ENCODE measurements at regions not wholly inside any gene's neighbourhood (a gene's known extent, or its start where the extent isn't known, plus 50 kb on each side); places are given as distances from the start of the nearest gene placed in this dataset.

GRCh38 chr12:123096741-123097140 is 54.1 kb downstream of the PITPNM2 start:
- TF ChIP-seq POLR2A (IDR thresholded peaks at IDR 0.05) (no peak), CTCF (IDR thresholded peaks at IDR 0.05) (no peak), EP300 (IDR thresholded peaks at IDR 0.05) (no peak)
- peaks cover 0 to 29% (median 9%) of the 10 kb centered on the region in 4 donors for H3K4me1 ChIP-seq
- no peak overlapping the region for H3K27ac ChIP-seq
- no peak overlapping the region for H3K4me3 ChIP-seq
- DNase-seq (ENCODE audit: low spot score in 2 of 2), result no peak
- no peaks in the 10 kb centered on the region for H3K9me3 ChIP-seq
- no peaks in the 10 kb centered on the region for H3K36me3 ChIP-seq
- 85 to 91% methylated on average over 5 of the region's 5 CpGs for WGBS, 2 donors
- H3K27me3 ChIP-seq, result no peaks in the 10 kb centered on the region

- Histone ChIP-seq H3K27me3 (no peaks in the 10 kb centered on the region), H3K4me1 (peaks cover 0 to 29% (median 9%) of the 10 kb centered on the region in 4 donors), H3K27ac (no peak overlapping the region), H3K4me3 (no peak overlapping the region), H3K9me3 (no peaks in the 10 kb centered on the region), H3K36me3 (no peaks in the 10 kb centered on the region)
- WGBS, 2 donors, result 76 to 78% methylated on average over 8 of the region's 8 CpGs
- DNase-seq (ENCODE audit: low spot score in 2 of 2), result no peak
- TF ChIP-seq EP300 (IDR thresholded peaks at IDR 0.05), result no peak
- no peak for TF ChIP-seq CTCF (IDR thresholded peaks at IDR 0.05)
- TF ChIP-seq POLR2A (IDR thresholded peaks at IDR 0.05), result no peak
Observed at GRCh38 chr12:123096182-123096581, 54.7 kb downstream of the PITPNM2 start.

GRCh38 chr12:123095078-123095881 is 55.6 kb downstream of the PITPNM2 start:
- Histone ChIP-seq H3K4me3 (no peak overlapping the region), H3K4me1 (peaks cover 0 to 29% (median 9%) of the 10 kb centered on the region in 4 donors)

GRCh38 chr12:123094349-123095077 is 56.4 kb downstream of the PITPNM2 start:
- 48 to 57% methylated on average over 18 of the region's 18 CpGs for WGBS, 2 donors
- Histone ChIP-seq H3K4me1 (peaks cover 0 to 31% (median 12%) of the 10 kb centered on the region in 4 donors), H3K4me3 (no peak overlapping the region), H3K9me3 (peaks cover 0 to 5% (median 0%) of the 10 kb centered on the region in 4 donors), H3K27ac (peak overlapping the region in 3 of 4 donors; percentile 1 to 50 (median 17)), H3K36me3 (no peaks in the 10 kb centered on the region), H3K27me3 (no peaks in the 10 kb centered on the region)
- no peak for TF ChIP-seq CTCF (IDR thresholded peaks at IDR 0.05)
- peak in 1 of 2 donors; percentile 5 for TF ChIP-seq EP300 (IDR thresholded peaks at IDR 0.05)
- DNase-seq (ENCODE audit: low spot score in 2 of 2), result peak; percentile 17 to 21

More at GRCh38 chr12:123095078-123095881, 55.6 kb downstream of the PITPNM2 start:
- Histone ChIP-seq H3K9me3 (peaks cover 0 to under 1% (median 0%) of the 10 kb centered on the region in 4 donors), H3K27ac (peak overlapping the region in 3 of 4 donors; percentile 1 to 50 (median 17)), H3K36me3 (no peaks in the 10 kb centered on the region), H3K27me3 (no peaks in the 10 kb centered on the region)
- TF ChIP-seq CTCF (IDR thresholded peaks at IDR 0.05) (no peak), EP300 (IDR thresholded peaks at IDR 0.05) (no peak), POLR2A (IDR thresholded peaks at IDR 0.05) (no peak)
- WGBS, 2 donors, result 78 to 88% methylated on average over 25 of the region's 25 CpGs
- DNase-seq (ENCODE audit: low spot score in 2 of 2), result no peak

GRCh38 chr12:123092866-123093265 is 58.0 kb downstream of the PITPNM2 start:
- H3K4me3 ChIP-seq, result no peak overlapping the region
- no peak overlapping the region for H3K27ac ChIP-seq
- peaks cover 0 to 34% (median 12%) of the 10 kb centered on the region in 4 donors for H3K4me1 ChIP-seq
- peaks cover 0 to 5% (median 0%) of the 10 kb centered on the region in 4 donors for H3K9me3 ChIP-seq
- WGBS, 2 donors, result 81 to 82% methylated on average over 4 of the region's 4 CpGs
- TF ChIP-seq CTCF (IDR thresholded peaks at IDR 0.05) (no peak), EP300 (IDR thresholded peaks at IDR 0.05) (no peak), POLR2A (IDR thresholded peaks at IDR 0.05) (no peak)
- H3K27me3 ChIP-seq, result no peaks in the 10 kb centered on the region
- no peaks in the 10 kb centered on the region for H3K36me3 ChIP-seq
- DNase-seq (ENCODE audit: low spot score in 2 of 2), result no peak

All from tibial nerve (tissue), 4 donors.